ENCODE measurements at regions not wholly inside any gene's neighbourhood (a gene's known extent, or its start where the extent isn't known, plus 50 kb on each side); places are given as distances from the start of the nearest gene placed in this dataset.
"Not testable (repeated sequence)": the region's sequence is repeated elsewhere in the genome, so short reads cannot be mapped to it uniquely, and the experiment has no call there.

DNA sequence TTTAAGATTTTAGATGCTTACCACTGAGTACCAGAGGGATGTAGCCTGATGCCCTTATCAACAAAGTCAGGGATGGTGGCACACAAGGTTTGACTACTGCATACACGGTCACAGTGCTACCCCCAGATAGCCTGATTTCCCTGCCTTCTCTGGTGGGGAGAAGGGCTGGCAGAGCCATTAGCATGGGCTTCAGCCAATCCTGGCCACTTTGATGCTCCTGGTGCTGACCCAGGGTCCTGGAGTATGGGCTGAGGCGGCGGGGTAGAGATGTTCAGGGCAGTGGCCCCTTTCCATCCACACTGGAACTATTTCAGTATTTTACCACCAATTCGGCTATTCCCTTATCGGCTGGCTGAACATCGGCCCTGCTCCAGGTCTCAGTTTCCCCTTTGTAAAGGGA, 83.2 kb downstream of the POTEB3 start:
- FAIRE-seq, result not testable (repeated sequence)

DNA sequence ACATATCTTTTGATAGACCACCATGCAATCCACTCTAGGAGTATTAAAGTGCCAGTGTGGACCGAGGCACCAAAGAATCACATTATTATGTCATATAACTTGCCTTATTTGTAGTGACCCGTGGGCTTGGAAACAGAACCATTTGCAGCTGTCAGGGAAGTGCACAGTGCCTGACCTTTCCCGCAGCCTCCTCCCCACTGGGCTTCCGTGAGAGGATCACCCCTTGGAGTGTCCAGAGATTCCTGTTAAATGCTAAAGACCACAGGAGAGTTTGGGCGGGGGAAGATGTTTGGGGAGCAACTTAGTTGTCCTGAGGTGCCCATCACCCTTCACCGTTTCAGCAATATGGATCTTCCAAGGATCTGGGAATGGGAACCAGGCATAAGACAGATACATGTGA, 84.4 kb downstream of the POTEB3 start:
- FAIRE-seq, result not testable (repeated sequence)

DNA sequence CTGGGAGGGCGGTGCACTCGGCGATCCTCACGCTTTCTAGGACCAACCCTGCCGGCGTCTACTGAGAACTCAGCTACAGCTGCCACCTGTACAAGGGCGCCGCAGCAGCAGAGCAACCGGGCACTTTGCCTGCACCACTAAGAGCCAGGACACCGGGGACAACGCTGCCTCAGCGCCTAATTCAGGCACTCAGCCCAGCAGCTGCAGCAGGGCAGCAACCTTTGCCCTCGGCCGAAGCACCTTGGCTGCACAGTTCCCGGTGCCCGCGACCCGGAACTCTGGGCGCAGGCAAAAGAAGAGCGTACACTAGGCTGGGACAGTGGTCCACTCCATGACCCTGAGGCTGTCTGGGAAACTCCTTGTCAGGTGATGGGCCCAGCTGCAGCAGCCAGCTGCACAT, 85.7 kb downstream of the POTEB3 start:
- not testable (repeated sequence) for FAIRE-seq

DNA sequence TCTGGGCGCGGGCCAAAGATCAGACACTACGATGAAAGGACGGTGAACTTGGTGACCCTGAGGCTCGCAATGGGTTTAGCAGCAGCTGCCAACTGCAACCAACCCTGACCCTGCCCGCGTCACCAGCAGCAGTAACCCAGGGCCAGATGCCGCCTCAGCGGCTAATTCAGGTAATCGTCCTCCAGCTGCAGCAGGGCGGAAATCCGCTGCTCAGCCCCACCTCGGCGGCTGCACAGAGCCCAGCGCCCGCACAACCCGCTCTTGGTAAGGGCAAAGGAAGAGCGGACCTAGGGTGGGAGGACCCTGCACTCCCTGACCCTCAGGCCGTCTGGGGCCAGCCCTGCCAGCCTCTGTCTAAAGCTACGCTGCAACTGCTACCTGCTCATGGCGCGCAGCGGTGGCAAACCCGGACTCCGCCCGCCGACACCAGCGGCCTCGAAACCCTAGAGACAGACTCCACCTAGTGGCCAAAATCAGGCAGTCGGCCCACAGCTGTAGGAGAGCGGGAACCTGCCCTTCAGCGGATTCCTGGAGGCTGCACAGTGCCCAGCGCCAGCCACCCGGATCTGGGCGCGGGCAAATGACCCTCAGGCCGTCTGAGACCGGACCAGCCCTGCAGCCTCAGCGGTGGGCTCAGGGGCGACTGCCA, 87.5 kb downstream of the POTEB3 start:
- FAIRE-seq, result not testable (repeated sequence)

DNA sequence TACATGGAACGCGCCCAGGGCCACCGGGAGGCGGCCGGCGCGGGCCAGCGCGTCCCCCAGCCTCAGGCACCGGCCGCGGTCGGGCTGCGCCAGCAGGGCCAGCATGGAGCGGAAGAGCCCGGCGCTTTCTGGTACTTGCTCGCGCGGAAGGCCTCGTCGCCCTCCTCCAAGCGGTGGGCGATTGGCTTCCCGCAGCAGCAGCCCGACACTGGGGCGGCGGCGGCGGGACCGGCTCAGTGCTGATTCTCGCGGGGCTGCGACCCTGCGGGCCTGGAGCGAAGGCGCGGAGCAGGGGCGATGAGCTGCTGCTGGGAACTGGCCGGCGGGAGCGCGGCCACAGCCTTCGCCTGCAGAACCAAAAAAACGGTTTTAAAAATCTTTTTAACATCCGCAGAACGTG, 95.3 kb downstream of the POTEB3 start:
- FAIRE-seq, result not testable (repeated sequence)

DNA sequence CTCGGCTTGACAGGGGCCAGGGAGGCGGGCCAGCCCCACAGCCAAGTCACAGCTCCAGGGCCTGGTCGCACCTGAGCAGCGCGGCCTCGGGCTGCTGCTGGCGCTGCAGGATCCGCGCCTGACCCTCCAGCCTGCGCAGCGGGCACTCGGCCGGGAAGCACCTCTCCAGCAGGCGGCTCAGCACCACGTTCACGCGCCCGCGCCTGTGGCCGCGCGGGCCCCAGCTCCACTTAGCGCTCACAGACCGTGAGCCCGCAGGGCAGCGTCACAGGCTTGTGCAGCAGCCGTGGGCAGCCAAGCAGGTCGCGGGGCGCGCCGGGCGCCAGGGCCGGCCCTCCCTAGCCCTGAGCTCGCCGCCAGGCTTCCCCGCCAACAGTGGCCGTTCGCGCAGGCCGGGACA, 95.8 kb downstream of the POTEB3 start:
- FAIRE-seq, result not testable (repeated sequence)

DNA sequence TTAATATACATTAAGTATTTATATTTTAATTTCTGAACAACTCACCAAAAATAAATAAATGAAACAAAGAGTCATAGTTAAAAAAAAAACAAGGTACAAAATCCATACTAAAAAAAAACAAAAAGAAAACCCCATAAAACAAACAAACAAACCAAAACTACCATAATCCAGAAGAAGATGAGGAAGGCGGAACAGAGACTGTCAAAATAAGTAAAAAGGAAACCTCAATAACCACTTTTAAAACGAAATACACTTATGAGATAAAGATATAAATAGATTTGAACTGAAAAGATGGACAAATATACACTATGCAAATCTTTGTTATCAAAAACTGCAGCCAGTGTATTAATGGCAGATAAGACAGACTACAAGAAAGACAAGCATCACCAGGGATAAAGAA, 103.3 kb downstream of the POTEB3 start:
- peak; percentile 82 for FAIRE-seq

DNA sequence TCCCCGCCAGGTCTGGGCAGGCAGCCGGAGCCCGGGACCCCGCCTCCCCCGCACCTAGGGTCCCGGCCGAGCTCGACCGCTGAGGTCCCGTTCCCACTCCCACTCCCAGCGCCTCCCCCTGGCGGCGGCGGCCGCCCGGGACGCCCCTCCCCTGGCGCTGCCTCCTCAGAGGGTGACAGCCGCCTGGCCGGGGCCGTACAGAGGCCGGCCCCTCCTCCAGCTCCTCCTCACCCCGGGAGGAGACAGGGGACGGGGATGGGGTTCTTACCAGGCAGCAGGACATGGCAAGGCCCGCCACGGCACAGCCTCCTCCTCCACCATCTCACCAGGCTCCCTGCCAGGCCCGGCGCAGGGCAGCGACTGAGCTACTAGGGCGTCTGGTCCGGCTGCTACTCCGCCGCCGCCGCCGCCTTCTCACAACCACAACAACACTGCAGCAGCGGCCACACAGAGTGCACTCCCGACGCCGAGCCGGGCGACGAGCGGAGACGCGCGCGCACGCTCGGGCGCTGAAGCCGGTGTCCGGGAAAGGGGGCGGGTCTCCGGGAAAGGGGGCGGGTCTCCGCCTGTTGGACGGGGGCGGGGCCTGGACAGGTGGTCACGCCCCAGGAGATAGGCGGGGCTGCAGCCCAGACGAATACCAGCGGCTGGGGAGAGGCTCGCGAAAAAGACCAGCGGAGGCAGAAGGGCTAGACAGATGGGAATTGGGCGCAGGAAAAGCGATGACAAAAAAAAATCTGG, 115.4 kb downstream of the POTEB3 start:
- not testable (repeated sequence) for FAIRE-seq

DNA sequence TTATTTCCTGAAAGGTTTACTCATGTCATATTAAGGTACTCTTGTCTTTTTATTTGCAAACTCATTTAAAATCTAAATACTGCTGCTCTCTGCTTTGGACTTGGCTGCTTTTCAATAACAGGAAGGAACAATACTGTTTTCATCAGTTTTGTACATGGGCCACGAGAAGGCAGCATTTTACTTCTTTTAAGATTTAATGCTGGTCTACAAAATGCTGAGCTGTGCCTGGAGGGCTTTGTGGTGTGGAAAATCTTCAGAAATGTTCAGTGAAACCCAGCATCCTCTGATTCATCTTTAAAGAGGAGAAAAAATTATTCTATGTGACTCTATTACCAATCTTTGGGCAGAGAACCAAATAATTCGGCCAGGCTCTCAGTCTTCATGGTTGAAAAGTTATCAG, 155.9 kb downstream of the POTEB3 start:
- FAIRE-seq, result peak; percentile 99

DNA sequence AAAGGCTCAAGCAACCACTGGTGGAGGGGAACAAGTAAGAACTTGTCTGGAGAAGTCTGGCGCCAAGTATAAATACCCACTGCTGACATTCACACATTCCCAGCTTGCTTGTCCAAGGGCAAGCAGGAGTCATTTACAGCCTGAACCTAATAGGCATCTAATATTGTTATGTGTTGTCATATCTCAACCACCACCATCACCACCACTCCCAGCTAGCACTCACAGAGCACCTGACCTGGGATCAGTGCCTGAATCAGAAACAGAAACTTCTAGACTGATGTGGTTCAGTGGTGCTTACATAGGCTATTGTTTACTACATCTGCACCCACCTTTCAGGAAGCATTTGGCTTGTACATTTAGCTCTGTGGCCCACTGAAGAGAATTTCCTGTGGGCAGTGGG, 157.1 kb downstream of the POTEB3 start:
- not testable (repeated sequence) for FAIRE-seq

DNA sequence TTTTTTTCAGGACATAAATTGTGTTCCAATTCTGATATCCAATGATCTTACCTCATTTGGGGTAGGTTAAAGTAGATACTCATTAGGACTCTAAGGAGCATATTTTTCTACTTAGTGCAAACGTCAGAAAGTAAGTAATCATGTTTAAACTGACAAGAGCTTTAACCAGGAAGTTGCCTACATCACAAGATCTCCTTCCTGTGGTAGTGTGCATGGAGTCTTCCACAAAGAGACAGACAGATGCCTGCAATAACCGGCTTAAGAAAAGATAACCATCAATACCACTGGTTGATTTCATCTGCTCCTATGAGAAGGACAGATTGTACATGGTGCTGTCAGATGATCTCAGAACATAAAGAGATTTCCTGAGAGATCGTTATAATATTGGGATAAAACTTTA, 160.0 kb downstream of the POTEB3 start:
- FAIRE-seq, result peak; percentile 43

DNA sequence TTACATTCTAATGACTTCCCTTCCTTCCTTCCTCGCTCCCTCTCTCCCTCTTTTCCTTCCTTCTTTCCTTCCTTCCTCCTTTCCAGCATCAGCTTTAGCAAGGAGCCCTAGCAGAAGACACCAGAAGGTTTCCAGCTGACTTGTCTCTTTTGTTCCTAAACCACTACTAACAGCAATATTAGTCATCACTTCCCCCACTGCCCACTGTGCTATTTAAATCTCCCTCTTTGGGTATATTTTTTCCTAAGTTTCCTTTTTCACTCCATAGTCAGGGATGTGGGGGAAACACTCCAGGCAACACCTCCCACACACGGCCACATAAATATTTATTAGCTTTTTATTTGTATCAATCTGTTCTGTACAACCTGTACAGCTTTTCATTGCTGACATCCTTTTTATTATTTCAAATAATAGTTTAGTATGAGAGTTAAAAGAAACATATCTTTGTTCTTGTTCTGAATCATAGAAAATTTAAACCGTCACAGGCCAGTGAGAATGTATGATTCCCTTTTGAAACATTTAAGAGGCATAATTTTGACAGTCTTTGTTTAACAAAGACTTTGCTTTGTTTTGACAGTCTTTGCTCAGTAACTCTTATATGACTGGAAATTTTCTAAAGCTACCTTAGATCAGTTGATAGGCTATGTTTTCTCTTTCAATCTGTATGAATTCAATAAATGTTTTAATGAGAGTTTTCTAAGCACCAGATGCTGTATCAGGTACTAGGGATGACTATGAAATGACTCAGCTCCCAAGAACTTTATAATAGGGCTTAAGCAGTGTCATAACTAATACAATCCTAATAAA, 167.9 kb downstream of the POTEB3 start:
- peak; percentile 92 for FAIRE-seq

DNA sequence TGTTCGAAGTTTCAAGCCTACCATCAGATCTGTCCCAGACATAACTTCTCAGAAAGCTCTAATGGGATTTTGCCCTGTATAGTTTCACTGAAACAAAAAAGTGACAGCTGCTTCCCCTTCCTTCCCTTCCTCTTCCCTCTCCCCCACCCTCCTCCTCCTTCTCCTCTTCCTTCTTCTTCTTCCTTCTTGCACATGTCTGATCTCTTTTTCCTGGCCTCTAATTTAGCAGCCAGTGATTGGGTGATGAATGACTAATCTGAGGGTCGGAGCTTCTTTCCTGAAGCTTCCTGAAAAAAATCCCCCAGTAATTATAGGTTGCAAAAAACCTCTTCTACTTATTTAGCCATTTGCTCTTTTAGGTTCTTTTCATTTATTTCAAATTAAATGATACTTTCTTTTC, 168.7 kb downstream of the POTEB3 start:
- no peak for FAIRE-seq

DNA sequence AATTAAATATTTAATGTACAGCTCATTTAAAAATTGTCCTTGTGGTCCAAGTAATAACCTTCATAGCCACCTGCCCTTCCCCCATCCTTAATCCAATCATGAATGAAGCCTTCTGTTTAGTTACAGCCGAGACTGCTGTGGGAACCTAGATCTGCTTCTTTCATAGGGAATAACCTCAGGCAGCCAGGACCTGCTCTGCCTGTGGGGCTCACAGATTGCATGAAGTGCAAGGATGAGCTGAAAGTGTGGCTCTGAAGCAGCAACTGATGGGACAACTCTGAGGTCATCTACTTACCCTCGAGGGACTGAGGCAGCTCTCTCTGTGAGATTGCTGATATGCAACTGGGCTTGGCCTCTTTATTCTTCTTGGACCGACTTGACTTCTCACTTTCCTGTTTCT, 169.8 kb downstream of the POTEB3 start:
- FAIRE-seq, result no peak

DNA sequence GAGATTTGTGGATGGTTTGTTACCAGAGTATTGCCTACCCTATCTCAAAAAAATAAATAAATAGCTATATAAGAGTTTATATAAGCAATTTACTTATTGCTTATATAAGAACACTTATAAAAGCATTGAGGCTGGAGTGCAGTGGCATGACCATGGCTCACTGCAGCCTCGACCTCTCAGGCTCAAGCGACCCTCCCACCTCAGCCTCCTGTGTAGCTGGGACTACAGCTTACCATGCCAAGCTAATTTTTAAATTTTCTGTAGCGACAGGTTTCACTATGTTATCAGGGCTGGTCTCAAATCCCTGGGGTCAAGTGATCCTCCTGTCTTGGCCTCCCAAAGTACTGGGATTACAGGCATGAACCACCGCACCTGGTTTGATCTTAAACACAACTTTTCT, 170.6 kb downstream of the POTEB3 start:
- not testable (repeated sequence) for FAIRE-seq

DNA sequence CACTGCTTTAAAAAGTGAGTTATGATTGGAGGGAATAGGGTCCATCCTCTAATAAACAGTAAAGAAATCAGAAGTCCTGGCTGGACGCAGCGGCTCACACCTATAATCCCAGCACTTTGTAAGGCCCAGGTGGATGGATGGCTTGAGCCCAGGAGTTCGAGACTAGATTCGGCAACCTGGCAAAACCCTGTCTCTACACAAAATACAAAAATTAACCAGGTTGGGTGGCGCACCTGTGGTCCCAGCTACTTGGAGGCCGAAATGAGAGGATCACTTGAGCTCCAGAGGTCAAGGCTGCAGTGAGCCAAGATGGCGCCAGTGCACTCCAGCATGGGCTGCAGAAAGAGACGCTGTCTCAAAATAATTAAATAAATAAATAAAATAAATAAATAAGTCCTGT, 171.2 kb downstream of the POTEB3 start:
- FAIRE-seq, result no peak

DNA sequence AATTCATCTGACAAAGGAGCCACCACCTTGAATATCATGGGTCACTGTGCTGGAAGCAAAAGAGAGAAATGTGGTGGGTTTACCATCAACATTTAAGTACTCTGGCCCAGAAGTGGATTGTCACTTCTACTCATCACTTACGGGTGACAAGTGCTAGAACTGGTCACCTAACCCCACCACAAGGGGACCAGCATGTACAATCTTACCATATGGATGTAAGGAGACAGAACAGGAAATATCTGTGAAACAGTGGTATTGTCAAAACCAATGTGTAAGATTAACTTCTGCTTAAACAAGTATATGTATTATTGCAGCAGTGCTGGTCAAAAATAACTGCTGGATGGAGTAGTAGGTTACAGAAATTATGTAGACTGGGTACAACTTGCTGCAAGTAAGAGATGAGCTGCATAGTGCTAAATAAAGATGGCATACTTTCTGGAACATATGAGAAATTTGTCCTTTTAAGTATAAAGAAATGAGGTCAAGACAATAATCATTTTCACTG, 171.8 kb downstream of the POTEB3 start:
- FAIRE-seq, result no peak

DNA sequence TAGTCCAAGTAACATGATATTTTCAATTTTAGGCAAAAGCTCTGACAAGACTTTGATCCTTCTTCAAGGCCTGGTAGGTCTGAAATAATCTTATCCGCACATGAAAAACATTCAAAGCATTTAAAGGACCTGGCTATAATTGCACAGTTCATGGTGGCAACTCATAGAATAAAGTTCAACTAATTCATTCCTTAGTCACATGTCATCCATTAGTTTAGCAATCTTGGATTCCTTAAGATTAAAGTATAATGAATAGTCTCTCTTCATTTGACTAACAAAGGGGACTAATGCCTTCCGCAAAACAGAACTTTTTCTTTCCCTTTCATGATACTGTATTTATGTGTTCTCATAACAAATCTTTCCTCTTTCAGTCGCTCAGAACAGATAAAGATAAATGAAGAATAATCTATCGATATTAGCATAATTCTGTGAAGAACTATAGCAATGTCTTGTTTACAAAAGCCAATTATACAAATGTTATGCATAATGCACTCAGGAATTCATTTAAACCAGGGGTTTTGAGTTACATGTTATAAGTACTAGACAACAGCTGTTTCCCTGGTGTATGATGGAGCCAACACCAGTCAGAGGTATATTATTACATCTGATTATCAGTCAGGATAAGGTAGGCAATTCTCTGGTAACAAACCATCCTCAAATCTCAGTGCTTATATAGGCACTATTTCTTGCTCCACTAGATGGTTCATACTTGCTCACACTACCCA, 172.5 kb downstream of the POTEB3 start:
- no peak for FAIRE-seq

DNA sequence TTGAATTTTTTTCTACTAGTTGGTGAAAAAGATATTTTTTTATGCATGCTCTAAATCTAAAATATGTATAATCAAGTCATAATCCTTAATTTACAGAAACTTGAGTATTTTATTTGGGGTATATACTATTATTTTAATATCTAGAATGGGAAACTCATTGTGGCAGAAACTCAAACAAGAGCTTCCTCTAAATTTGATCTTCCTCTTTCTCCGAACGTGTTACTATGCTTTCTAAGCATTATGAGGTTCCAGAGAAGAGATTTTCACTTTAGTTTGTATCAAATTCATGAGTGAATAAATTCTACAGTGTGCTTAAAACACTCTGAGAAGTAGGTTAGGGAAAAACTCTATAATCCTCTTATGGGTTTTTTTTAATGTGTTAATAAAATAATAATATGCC, 173.1 kb downstream of the POTEB3 start:
- FAIRE-seq, result peak; percentile 85

DNA sequence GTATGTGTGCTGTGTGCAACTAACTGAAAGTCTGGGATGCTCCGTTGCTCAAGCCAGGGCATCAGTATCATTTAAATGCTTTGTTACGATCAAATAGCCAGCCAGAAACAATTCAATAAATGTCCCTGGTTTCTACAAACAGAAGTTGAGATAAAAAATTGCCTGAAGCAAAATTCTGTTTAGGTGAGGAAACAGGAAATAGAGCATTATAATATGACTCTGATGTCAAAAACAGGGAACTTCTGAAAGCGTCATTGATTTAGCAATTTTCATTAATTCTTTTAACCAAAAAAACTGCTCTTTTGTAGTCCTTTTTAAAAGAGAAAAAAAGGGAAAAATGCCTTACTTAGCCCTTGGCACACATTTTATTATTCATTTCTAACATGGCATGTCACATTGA, 174.7 kb downstream of the POTEB3 start:
- peak; percentile 4 for FAIRE-seq

DNA sequence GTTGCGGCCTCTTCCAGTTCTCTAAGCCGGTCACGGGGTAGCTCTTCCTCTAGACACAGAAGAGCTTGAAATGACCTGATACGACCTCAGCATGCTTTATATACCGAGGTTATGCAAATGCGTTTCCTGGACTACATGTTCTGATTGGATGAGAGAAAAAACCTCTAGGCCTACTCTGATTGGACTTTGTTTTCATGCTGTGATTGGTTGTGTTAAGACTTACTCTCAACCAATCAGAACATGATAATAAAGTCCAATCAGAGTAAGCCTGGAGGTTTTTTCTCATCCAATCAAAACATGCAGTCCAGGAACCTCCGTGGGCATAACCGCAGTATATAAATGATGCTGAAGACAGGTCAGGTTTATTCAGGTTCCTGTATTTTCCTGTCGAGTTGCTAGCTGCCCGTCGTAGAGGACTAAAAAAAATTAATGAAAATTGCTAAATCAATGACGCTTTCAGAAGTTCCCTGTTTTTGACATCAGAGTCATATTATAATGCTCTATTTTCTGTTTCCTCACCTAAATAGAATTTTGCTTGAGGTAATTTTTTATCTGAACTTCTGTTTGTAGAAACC, 177.4 kb downstream of the POTEB3 start:
- FAIRE-seq, result peak; percentile 8
